Keratinocyte (primary cell): ENCODE measurements at regions not wholly inside any gene's neighbourhood (a gene's known extent, or its start where the extent isn't known, plus 50 kb on each side); places are given as distances from the start of the nearest gene placed in this dataset.

Experiments used
- DNase-seq: peaks from one replicate; pipeline ENCODE4 v3.0.0-alpha.2; 2011; ENCODE audit warnings: low read depth, missing footprints, low spot score
- FAIRE-seq: peaks from 2 replicates; lab custom pipeline; 2011; peaks lifted over from hg19 to GRCh38; lab: Jason Lieb, UNC
- H2AFZ ChIP-seq: 2 replicates; pipeline ENCODE4 v1.6.0; 2012; ENCODE audit warnings: low read length, control low read depth, inconsistent platforms; ENCODE audit not compliant: control insufficient read depth
- H3K27ac ChIP-seq: 2 replicates; pipeline ENCODE4 v1.5.1; 2011; ENCODE audit warnings: low read length; ENCODE audit not compliant: control insufficient read depth, insufficient read depth
- H3K27me3 ChIP-seq: 3 replicates; pipeline ENCODE4 v1.6.0; 2011; ENCODE audit warnings: low read length; ENCODE audit not compliant: control insufficient read depth, insufficient read depth; ENCODE audit errors: extremely low read depth
- H3K36me3 ChIP-seq, 2 experiments: 2 replicates in 1 of 2; 3 replicates in 1 of 2; pipeline ENCODE4 v1.5.1; 2011; ENCODE audit warnings: low read length in 2 of 2, mild to moderate bottlenecking in 1 of 2; ENCODE audit not compliant: control insufficient read depth in 2 of 2, insufficient read depth in 2 of 2; ENCODE audit errors: extremely low read depth in 1 of 2
- H3K4me1 ChIP-seq: 3 replicates; pipeline ENCODE4 v1.5.1; 2011; ENCODE audit warnings: low read length; ENCODE audit not compliant: control insufficient read depth, insufficient read depth; ENCODE audit errors: extremely low read depth
- H3K4me2 ChIP-seq: 3 replicates; pipeline ENCODE4 v1.6.0; 2011; ENCODE audit warnings: low read depth, low read length; ENCODE audit not compliant: control insufficient read depth, insufficient read depth; ENCODE audit errors: extremely low read depth
- H3K4me3 ChIP-seq, 3 experiments: fragments of 200-600 bp in 1 of 3; sonication (generic) in 1 of 3; 2 replicates in 2 of 3; 3 replicates in 1 of 3; pipeline ENCODE4 v1.5.1; 2011 to 2016; ENCODE audit warnings: low read length in 3 of 3, mild to moderate bottlenecking in 3 of 3, control low read depth in 2 of 3, inconsistent platforms in 1 of 3, low read depth in 1 of 3, mixed read lengths in 1 of 3, mixed run types in 1 of 3, moderate library complexity in 1 of 3; ENCODE audit not compliant: control insufficient read depth in 2 of 3, insufficient read depth in 2 of 3; ENCODE audit errors: extremely low read depth in 1 of 3
- H3K79me2 ChIP-seq: 2 replicates; pipeline ENCODE4 v1.6.0; 2012; ENCODE audit warnings: low read length; ENCODE audit not compliant: control insufficient read depth, insufficient read depth
- H3K9ac ChIP-seq: 3 replicates; pipeline ENCODE4 v1.6.0; 2011; ENCODE audit warnings: low read length; ENCODE audit not compliant: control insufficient read depth, insufficient read depth; ENCODE audit errors: extremely low read depth
- H3K9me1 ChIP-seq: 3 replicates; pipeline ENCODE4 v1.6.0; 2011; ENCODE audit warnings: low read length; ENCODE audit not compliant: control insufficient read depth, insufficient read depth; ENCODE audit errors: extremely low read depth
- H3K9me3 ChIP-seq: 2 replicates; pipeline ENCODE4 v1.5.1; 2012; ENCODE audit warnings: low read depth, low read length; ENCODE audit not compliant: control insufficient read depth
- H4K20me1 ChIP-seq: 3 replicates; pipeline ENCODE4 v1.6.0; 2011; ENCODE audit warnings: low read length; ENCODE audit not compliant: control insufficient read depth, insufficient read depth; ENCODE audit errors: extremely low read depth
- CTCF ChIP-seq, 3 experiments: IDR thresholded peaks in 1 of 3; conservative IDR thresholded peaks in 1 of 3; optimal IDR thresholded peaks in 1 of 3; 2 replicates in 2 of 3; 3 replicates in 1 of 3; pipeline versions ENCODE3 to v1.5.1; 2011; ENCODE audit warnings: low read length in 3 of 3, mild to moderate bottlenecking in 3 of 3, moderate library complexity in 2 of 3, control low read depth in 1 of 3, inconsistent platforms in 1 of 3; ENCODE audit not compliant: insufficient read depth in 2 of 3; ENCODE audit errors: extremely low read depth in 1 of 3
- EZH2 ChIP-seq: IDR thresholded peaks from one replicate; pipeline ENCODE4 v1.6.1; 2012; ENCODE audit warnings: inconsistent platforms, mild to moderate bottlenecking, low read length, moderate library complexity
- dilution Hi-C: fragments of 300-500 bp; cut with MboI; formaldehyde crosslinking; loops from one replicate; pipeline ENCODE4 v1.7.0; 2020; ENCODE audit warnings: low sequenced_read_pairs; ENCODE audit not compliant: extremely low pct_ligation_motif_present

DNA sequence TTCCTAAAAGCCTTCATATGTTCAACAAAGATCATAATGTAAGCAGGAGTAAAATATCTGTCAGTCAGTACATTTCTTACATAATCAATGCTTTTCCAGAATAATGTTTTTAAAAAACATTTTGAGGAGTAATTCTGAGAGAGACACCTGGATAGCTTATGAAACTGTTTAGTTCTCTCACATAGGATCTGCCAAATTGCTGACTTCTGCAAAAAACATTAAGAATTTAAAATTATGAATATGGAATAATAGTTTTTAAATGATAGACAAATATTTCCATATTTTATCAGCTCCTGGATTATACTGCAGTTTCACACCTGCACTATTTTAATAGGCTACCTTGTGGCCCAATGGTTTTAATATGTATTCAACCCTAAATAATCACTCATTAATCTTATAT lies 142.7 kb upstream of the RUNX1 start:
- no peaks in the 10 kb centered on the region for H3K27me3 ChIP-seq
- H3K9ac ChIP-seq: no peak overlapping the region
- H3K4me2 ChIP-seq: no peak overlapping the region
- H3K4me1 ChIP-seq: peaks cover 26% of the 10 kb centered on the region
- no peak overlapping the region for H2AFZ ChIP-seq
- no peak overlapping the region for H3K4me3 ChIP-seq
- no peaks in the 10 kb centered on the region for H4K20me1 ChIP-seq
- no peak for FAIRE-seq
- DNase-seq: no peak
- H3K36me3 ChIP-seq: no peaks in the 10 kb centered on the region
- no peaks in the 10 kb centered on the region for H3K9me1 ChIP-seq
- no peaks in the 10 kb centered on the region for H3K79me2 ChIP-seq
- H3K27ac ChIP-seq: no peak overlapping the region
- TF ChIP-seq EZH2: no peak
- no peak for TF ChIP-seq CTCF (optimal IDR thresholded peaks at IDR 0.05 in 1 of 3, IDR thresholded peaks at IDR 0.05 in 1 of 3, conservative IDR thresholded peaks at IDR 0.05 in 1 of 3; ENCODE audit: extremely low read depth in 1 of 3, insufficient read depth in 2 of 3, low read length in 3 of 3)
- dilution Hi-C loops: no loop called here
- H3K9me3 ChIP-seq: peaks cover 11% of the 10 kb centered on the region

DNA sequence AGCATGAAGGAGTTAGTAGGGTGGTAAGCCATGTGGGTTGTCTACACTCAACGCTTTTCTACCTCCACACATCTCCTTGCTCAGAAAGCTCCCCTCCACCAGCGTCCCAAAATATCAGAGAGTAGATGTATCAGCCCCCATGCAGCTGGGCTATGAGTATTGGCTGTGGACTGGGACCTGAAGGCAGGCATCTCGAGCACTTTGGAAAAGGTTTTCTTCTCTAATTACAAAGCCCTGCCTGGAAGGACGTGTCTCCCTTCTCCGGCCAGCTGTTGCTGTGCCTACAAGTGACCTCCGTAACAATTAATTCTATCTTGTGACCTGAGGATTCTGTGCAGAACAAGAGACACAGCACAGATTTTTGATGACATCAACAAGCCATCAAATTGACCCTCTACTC lies 142.0 kb upstream of the RUNX1 start:
- no peak overlapping the region for H3K9ac ChIP-seq
- no peaks in the 10 kb centered on the region for H4K20me1 ChIP-seq
- no peaks in the 10 kb centered on the region for H3K79me2 ChIP-seq
- H3K4me3 ChIP-seq: no peak overlapping the region
- H3K4me2 ChIP-seq: no peak overlapping the region
- H2AFZ ChIP-seq: no peak overlapping the region
- H3K9me1 ChIP-seq: no peaks in the 10 kb centered on the region
- no peak for DNase-seq
- dilution Hi-C loops: no loop called here
- H3K36me3 ChIP-seq: no peaks in the 10 kb centered on the region
- H3K27ac ChIP-seq: peak overlapping the region; percentile 77
- TF ChIP-seq EZH2: no peak
- no peak for TF ChIP-seq CTCF (optimal IDR thresholded peaks at IDR 0.05 in 1 of 3, IDR thresholded peaks at IDR 0.05 in 1 of 3, conservative IDR thresholded peaks at IDR 0.05 in 1 of 3; ENCODE audit: extremely low read depth in 1 of 3, insufficient read depth in 2 of 3, low read length in 3 of 3)
- peaks cover 25% of the 10 kb centered on the region for H3K4me1 ChIP-seq
- H3K9me3 ChIP-seq: peaks cover 8% of the 10 kb centered on the region
- no peaks in the 10 kb centered on the region for H3K27me3 ChIP-seq
- FAIRE-seq: no peak
